NCI-H345 treated with DMSO at 0.1 percent for 48 hours (cell line): ENCODE measurements at regions not wholly inside any gene's neighbourhood (a gene's known extent, or its start where the extent isn't known, plus 50 kb on each side); places are given as distances from the start of the nearest gene placed in this dataset.
"Not testable (repeated sequence)": the region's sequence is repeated elsewhere in the genome, so short reads cannot be mapped to it uniquely, and the experiment has no call there.

ENCODE experiments used
- DNase-seq: peaks from one replicate; lab custom pipeline; 2025; ENCODE audit not compliant: unreplicated experiment; lab: John Stamatoyannopoulos, UW

DNA sequence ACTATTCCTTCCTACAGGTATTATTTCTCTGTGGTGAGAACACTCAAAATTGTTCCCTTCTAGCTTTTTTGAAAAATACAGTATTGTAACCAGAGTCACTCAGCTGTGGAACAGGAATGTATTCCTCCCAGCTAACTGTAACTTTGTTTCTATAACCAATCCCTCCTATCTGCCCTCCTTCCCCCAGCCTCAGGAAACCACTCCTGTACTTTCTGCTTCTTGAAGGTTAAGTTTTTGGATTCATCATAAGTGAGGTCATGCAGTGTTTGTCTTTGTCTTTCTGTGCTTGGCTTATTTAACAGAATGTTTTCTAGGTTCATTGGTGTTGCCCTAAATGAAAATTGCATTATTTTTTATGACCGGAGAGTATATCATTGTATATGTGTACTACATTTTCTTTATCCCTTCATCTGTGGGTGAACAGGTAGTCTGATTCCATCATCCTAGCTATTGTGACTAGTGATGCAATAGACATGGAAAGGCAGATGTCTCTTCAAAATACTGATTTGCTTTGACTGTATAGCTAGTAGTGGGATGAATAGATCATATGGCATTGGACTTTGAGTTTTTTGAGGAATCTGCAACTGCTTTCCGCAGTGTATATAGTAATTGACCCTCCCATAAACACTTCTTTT is 112.9 kb upstream of the GRK3 start:
- no peak for DNase-seq

DNA sequence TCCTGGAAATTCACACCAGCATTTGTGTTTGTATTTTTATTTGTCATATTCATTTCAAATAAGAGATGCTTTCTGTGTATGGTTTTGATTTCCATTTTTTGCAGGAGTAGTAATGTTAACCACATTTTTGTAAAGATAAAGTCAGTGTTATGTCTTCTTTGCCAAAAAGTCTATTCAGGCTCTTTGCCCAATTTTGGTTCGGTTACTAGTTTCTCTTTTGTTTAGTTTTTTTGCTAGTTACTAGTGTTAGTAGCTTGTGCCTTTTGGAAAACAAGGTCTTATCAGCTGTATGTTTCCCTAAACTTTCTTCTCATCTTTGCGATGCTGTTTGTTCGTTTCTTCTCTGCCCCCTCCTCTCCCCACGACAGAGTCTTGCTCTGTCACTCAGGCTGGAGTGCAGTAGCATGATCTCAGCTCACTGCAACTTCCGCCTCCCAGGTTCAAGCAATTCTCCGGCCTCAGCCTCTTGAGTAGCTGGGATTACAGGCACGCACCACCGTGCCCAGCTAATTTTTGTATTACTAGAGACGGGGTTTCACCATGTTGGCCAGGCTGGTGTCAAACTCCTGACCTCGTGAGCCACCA is 112.3 kb upstream of the GRK3 start:
- DNase-seq, result no peak

DNA sequence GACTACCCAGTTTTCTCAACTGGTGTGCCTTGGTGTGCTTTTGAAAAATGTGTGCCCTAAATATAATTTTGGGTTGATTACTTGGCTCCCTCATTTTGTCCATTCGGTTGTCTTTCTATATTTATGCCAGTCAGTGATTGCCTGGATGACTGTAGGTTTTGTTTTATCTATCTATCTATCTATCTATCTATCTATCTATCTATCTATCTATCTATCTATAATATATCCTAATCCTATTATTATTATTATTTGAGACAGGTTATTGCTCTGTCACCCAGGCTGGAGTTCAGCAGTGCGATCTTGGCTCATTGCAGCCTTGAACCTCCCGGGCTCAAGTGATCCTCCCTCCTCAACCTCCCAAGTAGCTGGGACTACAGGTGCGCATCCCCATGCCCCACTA is 111.4 kb upstream of the GRK3 start:
- DNase-seq, result no peak

DNA sequence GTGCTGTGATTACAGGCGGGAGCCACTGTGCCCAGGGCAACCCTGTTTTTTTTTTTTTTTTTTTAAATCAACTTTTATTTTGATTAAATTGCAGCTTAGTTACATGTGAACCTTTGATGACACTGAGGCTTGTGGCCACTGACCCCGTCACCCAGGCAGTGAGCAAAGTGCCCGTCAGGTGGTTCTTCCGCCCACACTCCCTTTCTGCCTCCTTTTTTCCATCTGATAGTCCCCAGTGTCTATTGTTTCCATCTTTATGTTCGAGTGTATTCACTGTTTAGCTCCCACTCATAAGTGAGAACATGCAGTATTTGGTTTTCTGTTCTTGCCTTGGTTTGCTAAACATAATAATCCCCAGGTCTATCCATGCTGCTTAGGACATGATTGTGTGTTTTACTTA is 110.9 kb upstream of the GRK3 start:
- no peak for DNase-seq

DNA sequence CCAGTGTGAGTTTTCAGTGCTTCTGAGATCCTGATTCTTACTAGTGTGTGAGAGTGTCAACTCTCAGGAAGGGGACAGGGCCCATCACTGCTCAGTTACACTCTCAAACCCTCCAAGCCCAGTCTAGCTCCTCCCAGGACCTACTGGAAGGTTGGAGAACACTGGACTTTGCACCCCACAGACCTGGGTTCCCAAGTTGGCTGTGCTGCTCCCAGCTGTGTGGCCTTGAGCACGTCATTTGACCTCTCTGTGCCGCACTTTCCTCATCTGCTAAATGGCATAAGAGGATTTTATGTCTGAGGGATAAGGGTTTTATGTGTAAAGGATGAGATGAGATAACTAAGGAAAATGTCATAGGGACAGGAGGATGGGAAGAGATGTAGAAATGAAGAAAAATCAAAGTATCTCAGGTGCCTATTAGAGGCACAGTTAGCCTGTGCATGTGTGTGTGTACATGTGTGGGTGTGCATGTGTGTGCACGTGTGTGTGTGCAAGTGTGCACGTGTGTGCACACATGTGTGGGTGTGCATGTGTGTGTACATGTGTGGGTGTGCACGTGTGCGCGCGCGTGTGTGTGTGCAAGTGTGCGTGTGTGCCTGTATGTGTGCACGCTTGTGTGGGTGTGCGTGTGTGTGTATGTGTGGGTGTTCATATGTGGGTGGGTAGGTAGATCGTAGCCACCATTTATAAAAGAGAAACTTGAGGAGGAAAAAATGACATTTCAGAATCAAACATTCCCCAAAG is 108.0 kb upstream of the GRK3 start:
- not testable (repeated sequence) for DNase-seq

DNA sequence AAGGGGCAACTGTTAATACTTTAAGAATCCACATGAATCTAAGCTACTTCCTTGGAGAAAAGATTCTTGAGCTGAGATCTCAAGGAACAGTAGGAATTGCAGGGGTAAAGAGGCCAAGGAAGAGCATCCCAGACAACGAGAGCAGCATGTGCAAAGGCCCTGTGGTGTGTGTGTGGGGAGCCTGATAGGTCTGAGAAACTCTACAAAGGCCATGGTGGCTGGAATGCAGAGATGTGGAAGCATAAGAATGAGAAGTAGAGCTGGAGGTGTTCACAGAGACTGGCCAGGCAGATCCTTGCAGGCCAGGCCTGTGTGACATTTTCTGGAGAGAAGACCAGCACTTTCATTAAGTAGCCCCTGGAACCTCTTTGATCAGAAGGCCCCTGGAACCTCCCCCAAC is 105.8 kb upstream of the GRK3 start:
- DNase-seq, result not testable (repeated sequence)

DNA sequence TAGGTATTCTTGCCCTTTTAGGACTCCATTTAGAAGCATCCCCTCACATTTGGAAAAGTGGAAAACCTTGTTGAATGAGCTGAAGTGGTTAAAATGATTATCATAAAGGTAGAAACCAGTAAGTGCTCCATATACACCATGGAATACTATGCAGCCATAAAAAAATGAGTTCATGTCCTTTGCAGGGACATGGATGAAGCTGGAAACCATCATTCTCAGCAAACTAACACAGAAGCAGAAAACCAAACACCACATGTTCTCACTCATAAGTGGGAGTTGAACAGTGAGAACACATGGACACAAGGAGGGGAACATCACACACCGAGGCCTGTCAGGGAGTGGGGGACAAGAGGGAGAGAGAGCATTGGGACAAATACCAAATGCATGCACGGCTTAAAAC is 103.8 kb upstream of the GRK3 start:
- not testable (repeated sequence) for DNase-seq

DNA sequence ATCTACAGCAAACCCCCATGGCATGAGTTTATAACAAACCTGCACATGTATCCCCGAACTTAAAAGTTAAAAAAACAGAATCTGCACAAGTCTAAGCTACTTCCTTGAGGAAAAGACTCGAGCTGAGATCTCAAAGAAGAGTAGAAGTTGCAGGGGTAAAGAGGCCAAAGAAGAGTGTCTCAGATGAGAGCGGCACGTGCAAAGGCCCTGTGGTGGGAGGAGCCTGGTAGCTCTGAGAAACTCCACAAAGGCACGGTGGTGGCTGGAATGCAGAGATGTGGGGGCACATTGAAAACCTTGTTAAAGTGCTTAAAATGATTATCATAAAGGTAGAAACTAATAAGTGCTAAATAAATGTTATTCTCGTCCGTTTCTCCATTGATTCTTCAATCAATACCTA is 103.2 kb upstream of the GRK3 start:
- no peak for DNase-seq

DNA sequence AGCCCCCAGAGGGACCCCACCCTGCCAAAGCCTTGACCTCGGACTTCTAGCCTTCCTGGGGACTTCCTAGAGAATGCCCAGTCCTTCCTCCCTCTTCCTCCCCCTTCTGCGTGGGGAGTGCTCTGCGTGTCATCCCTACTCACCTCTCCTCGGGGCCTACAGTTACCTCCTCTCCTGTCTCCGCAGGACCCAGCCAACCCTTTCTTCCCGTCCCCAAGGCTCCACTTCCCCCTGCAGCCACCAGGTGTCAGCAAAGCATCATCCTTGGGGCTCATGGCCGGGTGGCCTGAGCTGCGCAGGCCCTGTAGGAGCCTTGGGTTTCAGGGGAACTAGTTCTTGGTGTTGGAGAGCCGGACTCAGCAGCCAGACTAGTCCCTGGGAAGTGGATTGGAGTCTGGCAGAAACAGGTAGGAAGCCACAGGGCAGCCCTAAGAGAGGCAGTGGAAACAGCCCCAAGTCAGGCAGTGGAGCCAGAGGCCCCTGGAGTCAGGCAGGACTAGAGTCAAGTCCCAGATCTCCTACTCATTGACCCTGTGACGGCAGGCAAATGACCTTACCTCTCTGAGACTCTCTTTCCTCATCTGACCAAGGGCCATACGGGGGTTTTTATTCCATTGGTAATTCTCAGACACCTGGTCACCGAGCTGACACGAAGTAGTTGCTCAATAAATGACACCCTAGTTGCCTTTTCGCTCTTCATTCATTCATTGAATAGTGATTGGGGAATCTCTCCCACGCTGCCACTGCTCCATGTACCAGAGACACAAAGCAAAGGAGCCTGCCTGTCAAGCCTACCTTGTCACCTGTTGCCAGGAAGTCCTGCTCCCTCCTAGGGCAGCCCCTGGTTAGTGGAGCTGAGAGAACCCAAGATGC is 101.8 kb upstream of the GRK3 start:
- DNase-seq, result not testable (repeated sequence)

DNA sequence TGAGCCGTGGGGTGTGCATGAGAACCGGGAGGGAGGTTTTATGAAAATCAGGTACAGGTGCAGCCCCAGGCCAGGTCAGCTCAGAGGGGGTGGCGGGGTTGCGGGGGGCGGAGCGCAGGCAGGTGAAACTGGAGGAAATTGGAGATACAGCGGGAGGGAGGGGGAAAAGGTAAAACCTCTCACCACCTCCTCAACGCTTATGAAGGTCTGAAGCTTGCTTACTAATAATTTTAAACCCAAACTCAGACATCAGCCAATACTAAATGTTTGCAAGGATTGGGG is 101.2 kb upstream of the GRK3 start:
- DNase-seq, result not testable (repeated sequence)

DNA sequence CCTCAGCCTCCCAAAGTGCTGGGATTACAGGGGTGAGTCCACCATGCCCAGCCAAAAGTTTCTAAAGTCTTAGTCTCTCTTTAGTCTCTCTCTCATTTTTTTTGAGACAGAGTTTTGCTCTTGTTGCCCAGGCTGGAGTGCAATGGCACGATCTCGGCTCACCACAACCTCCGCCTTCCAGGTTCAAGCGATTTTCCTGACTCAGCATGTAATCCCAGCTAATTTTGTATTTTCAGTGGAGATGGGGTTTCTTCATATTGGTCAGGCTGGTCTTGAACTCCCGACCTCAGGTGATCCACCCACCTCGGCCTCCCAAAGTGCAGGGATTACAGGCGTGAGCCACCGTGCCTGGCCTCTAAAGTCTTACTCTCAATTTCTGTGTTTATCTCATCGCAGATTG is 100.1 kb upstream of the GRK3 start:
- DNase-seq, result not testable (repeated sequence)

DNA sequence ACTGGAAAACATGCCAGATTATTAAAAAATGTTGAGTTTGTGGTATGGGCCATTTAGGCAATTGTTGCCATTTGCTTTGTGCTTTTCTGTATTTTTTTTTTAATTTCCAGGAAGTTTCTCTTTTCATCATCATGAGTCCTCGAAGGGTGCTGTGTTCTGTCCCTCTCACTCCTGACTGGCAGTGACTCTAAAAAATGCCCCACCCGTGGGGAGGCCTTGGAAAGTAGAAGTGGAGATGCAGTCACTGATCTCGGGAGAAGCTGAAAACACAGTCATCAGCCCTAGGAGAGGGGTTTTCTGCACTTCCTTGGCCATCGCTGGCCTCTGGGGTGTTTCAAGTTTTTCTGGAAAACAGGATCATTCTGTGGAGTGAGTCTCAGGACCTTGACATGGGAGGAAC is 98.5 kb upstream of the GRK3 start:
- no peak for DNase-seq

DNA sequence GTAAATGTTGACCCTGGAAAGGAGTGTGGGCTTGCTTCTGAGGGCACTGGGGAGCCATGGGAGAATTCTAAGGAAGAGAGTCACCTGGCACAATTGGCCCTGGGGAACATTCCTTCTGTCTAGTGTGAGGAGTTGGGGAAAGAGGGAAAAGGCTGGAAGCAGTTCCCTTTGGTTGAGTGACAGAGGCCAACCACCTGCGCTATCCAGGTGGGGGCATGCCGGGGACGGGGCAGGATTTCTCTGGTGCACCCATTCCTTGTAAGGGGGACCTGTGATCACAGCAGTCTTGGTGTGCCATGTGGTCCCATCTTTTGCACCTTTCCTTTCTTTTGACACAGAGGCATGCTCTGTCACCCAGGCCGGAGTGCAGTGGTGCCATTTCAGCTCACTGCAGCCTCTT is 92.1 kb upstream of the GRK3 start:
- no peak for DNase-seq

DNA sequence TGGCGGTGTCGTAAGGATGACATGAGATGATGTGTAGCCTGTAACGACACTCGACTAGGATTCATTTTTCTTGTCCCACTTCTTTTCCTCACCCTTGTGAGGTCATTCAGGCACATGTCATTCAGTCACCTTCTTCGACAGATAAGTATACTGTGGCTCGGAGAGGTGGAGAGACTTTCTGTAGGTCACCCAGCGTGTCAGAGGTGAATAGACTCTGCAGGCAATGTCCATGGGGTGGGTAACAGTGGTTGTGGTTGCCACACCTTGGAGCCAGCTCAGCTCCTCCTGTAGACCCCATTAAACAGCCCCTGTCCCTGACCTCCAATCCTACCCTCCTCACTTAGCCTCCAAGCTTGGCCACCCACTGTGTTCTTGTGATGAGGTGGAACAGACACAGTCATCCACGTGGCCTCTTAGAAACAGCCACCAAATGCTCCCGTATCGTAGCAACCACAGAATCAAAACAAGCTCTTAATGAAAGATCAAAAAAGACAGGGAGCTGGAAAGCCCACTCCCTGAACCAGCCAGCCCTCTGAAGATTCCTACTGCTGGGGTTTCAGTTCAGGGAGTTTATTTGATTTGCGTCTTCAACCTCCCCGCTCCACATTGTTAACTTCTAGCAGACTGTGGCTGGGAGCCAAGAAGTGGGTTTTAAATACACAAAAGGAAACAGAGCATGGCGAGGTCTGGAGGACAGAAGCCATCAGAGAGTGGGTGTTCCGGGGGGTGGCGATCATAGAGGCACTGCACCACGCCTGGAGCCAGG is 89.0 kb upstream of the GRK3 start:
- peak; percentile 76 for DNase-seq

DNA sequence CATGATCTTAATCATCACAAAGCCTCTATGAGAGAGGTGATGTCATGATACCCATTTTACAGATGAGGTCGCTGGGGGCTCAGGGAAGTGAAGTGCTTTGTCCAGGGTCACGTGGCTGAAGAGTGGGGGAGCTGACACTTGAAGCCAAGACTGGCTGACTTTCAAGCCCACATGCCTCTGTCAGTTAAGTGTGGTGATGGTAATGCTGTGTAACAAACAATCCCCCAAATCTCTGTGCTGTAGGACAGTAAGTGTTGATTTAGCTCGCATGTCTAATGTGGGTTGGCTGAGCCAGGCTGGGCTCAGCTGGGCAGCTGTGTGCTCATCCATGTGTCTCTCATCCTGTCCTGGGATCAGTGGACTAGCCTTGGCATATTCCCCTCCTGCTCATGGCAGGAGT is 87.1 kb upstream of the GRK3 start:
- no peak for DNase-seq

DNA sequence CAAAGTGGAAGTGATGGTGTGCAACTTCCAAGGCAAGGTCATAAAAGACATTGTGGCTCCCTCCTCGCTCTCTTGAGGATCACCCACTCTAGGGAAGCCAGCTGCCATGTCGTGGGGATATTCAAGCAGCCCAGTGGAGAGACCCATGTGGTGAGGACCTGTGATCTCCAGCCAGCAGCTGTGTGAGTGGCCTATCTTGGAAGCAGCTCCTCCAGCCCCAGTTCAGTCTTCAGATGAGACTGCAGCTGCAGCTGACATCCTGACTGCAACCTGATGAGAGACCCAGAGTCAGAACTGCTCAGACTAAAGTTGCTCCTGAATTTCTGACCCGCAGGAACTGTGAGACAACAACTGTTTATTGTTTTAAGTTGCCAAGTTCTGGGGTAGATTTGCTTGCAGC is 86.4 kb upstream of the GRK3 start:
- DNase-seq, result no peak

DNA sequence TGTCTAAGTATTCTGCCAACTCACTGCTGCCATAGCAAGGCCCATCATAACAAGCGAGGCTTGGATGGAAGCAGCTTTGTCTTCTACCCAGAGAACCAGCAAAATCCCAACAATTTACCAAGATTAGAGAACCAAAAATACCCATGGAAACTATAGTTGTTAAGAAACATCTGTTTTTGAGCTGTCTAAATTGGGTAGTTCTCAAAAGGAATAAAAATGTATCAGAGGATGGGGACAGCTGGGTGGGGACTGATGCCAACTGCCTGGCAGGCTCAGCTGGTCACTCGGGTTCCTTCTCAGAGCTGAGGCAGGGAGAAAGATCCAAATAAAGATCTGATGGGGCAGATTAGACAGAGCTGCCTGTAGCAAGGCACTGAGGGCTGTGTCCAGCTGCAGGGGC is 85.9 kb upstream of the GRK3 start:
- DNase-seq, result no peak

DNA sequence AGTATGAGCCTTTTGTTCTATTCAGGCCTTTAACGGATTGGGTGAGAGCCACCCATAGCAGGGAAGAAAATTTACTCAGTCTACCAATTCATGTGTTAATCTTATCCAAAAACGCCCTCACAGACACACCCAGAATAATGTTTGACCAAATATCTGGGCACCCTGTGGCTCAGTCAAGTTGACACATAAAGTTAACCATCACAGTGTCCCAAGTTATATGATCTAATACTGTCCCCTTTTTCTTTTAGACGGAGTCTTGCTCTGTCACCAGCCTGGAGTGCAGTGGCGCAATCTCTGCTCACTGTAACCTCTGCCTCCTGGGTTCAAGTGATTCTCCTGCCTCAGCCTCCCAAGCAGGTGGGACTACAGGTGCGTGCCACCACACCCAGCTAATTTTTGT is 83.6 kb upstream of the GRK3 start:
- not testable (repeated sequence) for DNase-seq

DNA sequence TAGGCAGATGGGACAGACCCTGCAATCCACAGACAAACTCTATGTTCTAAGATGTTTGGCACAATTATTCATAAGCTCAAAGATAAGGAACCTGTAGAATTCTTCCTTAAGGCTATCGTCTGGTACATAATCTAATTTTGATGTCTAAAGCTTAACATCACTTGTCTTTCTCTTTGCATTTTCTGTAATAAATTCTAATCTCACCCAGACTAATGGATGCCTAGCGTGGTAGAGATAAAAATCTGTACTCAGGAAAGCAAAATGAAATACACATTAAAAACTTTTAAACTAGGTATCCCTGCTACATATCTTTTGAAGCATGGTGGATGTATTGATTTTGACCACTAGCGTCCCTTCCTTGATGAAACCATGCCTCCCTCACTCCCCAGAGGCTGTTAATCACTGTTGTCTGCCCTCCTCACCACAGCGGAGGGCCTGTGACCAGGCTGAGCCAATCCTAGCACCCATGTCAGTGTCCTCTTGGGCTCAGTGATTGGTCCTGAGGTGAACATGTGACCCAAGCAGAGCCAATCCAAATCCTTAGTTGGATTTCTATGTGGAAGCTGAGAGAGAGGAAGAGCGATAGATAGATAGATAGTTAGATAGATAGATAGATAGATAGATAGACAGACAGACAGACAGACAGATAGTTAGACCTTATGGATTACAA is 82.2 kb upstream of the GRK3 start:
- DNase-seq, result no peak

DNA sequence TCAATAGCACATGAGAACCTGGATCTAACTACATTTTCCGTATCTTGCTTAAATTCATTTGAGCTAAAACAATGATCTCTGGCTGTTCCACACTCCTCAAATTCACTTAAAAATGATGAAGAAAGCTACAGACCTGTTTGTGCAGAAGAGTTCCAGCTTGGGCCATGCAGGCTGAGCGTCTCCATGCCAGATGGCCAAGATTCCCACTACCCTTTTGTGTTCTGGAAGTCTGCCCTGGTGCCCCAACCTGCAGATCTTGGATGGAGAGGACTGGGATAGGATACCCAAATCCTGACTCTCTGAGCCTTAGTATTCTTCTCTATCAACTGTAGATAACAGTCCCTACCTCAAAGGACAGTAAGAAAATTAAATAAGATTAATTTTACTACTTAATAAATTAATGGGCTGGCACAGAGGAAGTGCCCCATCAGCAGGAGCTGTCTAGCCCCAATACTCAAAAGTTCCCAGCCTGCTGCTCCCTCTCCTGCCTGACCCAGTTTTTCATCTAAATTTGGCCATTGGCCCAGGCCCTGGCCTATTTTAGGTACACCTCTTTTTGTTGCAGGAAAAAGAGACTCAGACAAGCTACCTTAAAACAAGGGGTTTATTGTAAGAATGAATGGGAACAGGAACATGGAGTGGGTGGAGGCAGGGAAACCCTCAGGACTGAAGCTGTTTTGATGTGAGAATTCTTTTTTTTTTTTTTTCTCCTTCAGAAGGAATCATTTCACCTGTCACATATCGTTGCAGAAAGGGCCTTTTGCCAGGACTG is 81.4 kb upstream of the GRK3 start:
- DNase-seq, result no peak
